Peyer's patch (tissue), 4 donors: ENCODE measurements at regions not wholly inside any gene's neighbourhood (a gene's known extent, or its start where the extent isn't known, plus 50 kb on each side); places are given as distances from the start of the nearest gene placed in this dataset.

ENCODE experiments used
- POLR2A ChIP-seq, 2 donors: fragments of 450-650 bp; IDR thresholded peaks; one replicate each; pipeline ENCODE4 v1.5.1; 2017; ENCODE audit warnings: antibody characterized with exemption in 2 of 2, mild to moderate bottlenecking in 2 of 2, moderate library complexity in 2 of 2
- TF ChIP-seq, protein P1 (sequence below), 6 experiments: fragments of 450-650 bp in 4 of 6; fragments of 200-600 bp in 2 of 6; sonication (generic) in 1 of 6; IDR thresholded peaks; one replicate each; pipeline ENCODE4 v1.5.1; 2017 to 2019; ENCODE audit warnings: antibody characterized with exemption in 6 of 6, mild to moderate bottlenecking in 3 of 6, moderate library complexity in 1 of 6

DNA sequence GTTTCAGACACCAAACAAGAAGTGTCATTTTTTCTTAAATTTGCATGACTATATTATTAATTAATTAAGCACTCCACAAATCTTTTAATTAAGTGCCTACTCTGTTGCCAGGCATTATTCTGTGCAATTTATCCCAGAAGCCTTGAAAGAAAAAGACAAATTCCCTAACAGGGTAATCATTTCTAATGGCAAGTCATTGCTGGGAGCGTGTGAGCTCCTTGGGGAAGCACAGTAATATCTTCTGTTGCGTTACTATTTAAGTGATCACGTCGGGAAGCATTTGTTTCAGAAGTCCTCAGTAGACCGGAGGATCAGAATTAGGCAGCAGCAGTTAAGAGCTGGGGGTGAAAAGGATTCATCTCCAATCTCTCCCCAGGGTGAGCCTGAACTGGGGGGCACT is 276.8 kb upstream of the RNF32 start:
- TF ChIP-seq, protein P1, sequence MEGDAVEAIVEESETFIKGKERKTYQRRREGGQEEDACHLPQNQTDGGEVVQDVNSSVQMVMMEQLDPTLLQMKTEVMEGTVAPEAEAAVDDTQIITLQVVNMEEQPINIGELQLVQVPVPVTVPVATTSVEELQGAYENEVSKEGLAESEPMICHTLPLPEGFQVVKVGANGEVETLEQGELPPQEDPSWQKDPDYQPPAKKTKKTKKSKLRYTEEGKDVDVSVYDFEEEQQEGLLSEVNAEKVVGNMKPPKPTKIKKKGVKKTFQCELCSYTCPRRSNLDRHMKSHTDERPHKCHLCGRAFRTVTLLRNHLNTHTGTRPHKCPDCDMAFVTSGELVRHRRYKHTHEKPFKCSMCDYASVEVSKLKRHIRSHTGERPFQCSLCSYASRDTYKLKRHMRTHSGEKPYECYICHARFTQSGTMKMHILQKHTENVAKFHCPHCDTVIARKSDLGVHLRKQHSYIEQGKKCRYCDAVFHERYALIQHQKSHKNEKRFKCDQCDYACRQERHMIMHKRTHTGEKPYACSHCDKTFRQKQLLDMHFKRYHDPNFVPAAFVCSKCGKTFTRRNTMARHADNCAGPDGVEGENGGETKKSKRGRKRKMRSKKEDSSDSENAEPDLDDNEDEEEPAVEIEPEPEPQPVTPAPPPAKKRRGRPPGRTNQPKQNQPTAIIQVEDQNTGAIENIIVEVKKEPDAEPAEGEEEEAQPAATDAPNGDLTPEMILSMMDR (IDR thresholded peaks at IDR 0.05) = no peak
- TF ChIP-seq POLR2A (IDR thresholded peaks at IDR 0.05) = no peak
